Vagina (tissue), 2 donors: ENCODE measurements at regions not wholly inside any gene's neighbourhood (a gene's known extent, or its start where the extent isn't known, plus 50 kb on each side); places are given as distances from the start of the nearest gene placed in this dataset.

Experiments
- POLR2A ChIP-seq, 2 donors: fragments of 450-650 bp; IDR thresholded peaks; one replicate each; pipeline ENCODE4 v1.6.1; 2017; ENCODE audit warnings: antibody characterized with exemption in 2 of 2, mild to moderate bottlenecking in 2 of 2, moderate library complexity in 2 of 2
- TF ChIP-seq, protein P1 (sequence below), 3 experiments: fragments of 450-650 bp in 2 of 3; fragments of 200-600 bp in 1 of 3; sonication (generic) in 1 of 3; IDR thresholded peaks; one replicate each; pipeline ENCODE4 v1.5.1; 2017 to 2019; ENCODE audit warnings: antibody characterized with exemption in 3 of 3, mild to moderate bottlenecking in 2 of 3, moderate library complexity in 2 of 3

DNA sequence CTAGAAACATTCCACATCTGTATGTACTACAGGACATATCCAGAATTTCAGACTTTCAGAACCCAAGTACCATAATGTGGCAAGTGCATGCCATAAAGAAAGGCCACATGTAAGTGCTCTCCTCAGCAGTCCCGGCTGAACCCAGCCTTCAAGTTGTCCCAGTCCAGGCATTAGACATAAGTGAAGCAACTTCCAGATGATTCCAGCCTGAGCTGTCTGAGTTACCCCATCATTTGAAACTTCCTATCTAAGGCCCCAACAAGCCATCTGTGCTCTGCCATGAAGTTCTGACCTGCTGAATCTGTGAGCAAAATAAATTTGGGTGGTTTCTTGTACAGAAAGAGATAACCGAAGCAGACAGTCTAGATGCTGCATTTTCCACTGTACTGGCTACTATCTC lies 218.8 kb downstream of the IPMK start:
- no peak for TF ChIP-seq POLR2A (IDR thresholded peaks at IDR 0.05)
- TF ChIP-seq, protein P1, sequence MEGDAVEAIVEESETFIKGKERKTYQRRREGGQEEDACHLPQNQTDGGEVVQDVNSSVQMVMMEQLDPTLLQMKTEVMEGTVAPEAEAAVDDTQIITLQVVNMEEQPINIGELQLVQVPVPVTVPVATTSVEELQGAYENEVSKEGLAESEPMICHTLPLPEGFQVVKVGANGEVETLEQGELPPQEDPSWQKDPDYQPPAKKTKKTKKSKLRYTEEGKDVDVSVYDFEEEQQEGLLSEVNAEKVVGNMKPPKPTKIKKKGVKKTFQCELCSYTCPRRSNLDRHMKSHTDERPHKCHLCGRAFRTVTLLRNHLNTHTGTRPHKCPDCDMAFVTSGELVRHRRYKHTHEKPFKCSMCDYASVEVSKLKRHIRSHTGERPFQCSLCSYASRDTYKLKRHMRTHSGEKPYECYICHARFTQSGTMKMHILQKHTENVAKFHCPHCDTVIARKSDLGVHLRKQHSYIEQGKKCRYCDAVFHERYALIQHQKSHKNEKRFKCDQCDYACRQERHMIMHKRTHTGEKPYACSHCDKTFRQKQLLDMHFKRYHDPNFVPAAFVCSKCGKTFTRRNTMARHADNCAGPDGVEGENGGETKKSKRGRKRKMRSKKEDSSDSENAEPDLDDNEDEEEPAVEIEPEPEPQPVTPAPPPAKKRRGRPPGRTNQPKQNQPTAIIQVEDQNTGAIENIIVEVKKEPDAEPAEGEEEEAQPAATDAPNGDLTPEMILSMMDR (IDR thresholded peaks at IDR 0.05), result no peak
